OCI-M2 (cell line): ENCODE measurements at regions not wholly inside any gene's neighbourhood (a gene's known extent, or its start where the extent isn't known, plus 50 kb on each side); places are given as distances from the start of the nearest gene placed in this dataset.
A peak's percentile ranks its signal among the peaks of the same experiment; 100 is the strongest.
"Not testable (repeated sequence)": the region's sequence is repeated elsewhere in the genome, so short reads cannot be mapped to it uniquely, and the experiment has no call there.

Source experiments
- DNase-seq: peaks from one replicate; lab custom pipeline; 2025; ENCODE audit not compliant: unreplicated experiment; lab: John Stamatoyannopoulos, UW

DNA sequence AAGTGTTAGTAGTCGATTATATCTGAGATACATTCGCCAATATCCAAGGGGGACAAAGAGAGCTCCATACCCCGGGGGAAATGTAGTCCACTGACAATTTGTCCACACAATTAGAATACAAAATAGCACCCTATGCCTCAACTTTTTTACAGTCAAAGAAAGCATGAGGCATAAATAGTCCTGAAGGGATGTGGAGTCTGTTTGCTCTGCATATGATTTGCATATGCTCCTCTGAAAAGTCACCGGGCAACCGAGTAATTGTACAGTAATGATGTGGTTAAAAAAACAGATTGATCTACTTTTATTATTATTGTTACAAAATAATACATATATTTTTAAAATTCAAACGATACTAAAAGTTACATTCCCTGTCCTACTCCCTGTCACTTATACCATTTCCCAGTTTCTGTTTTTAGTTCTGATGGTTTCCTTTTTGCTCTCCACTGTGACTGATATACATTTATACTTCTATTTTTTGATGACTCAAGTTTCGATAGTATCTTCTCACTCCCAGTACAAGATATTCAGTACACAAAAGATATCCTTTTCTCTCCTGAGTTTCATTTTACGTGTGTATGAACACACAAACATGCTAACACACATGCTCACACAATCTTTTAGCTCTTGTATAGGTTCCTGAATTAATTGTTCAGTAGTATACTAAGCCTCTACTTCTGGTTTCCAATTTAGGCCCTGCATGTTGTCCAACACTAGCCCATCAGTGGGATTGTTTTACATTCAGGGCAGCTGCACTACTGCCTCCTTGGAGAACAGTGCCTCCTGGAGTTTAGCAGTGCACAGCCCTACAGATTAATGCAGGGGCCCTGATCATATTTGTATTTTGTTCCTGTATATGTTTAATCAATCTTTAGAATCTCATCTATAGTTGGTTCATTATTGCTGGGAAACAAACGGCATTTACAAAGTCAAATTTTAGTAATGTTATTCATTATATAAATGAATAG lies 130.9 kb downstream of the TES start:
- DNase-seq = no peak

GRCh38 chr7:116342125-116342524 lies 131.8 kb downstream of the TES start:
- DNase-seq = no peak

- no peak for DNase-seq
These were observed 137.0 kb downstream of the TES start for GRCh38 chr7:116347151-116347832.

- no peak for DNase-seq
These were observed 138.0 kb downstream of the TES start for GRCh38 chr7:116348346-116348745.

DNA sequence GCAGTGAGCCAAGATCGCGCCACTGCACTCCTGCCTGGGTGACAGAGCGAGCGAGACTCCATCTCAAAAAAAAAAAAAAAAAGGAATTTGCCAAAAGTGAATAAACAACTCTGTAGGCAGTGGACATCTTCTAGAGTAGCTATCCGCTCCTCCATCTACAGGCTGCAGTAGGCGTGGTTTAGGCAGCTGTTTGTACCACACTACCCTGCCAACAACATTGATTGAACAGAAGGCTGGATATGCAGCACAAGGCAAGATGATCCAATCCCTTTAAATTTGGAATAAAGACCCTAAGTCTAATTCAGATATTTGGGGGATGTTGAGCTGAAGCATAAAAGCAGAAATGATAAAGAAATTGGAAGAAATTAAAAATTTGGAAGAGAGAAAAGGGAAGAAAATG lies 141.6 kb downstream of the TES start:
- DNase-seq = no peak

DNA sequence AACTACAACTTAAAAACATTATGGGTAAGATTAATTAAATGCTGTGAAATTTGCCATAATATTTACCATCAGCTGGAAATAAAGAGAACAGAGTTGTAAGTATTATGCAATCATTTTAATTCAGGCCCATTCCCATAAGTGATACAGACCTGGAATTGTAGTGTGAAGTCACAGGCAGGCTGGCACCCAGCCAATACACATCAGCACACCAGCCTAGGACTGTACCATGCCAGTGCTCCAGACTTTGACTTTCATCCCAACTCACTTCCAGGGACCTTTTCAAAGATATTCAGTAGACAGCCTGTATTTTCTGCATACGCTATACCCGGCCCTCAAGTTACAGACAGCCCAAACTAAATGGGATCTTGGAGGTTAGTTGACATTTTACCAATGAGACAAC lies 143.3 kb downstream of the TES start:
- no peak for DNase-seq

- DNase-seq = no peak
These were observed 143.8 kb downstream of the TES start for GRCh38 chr7:116354171-116354545.

DNA sequence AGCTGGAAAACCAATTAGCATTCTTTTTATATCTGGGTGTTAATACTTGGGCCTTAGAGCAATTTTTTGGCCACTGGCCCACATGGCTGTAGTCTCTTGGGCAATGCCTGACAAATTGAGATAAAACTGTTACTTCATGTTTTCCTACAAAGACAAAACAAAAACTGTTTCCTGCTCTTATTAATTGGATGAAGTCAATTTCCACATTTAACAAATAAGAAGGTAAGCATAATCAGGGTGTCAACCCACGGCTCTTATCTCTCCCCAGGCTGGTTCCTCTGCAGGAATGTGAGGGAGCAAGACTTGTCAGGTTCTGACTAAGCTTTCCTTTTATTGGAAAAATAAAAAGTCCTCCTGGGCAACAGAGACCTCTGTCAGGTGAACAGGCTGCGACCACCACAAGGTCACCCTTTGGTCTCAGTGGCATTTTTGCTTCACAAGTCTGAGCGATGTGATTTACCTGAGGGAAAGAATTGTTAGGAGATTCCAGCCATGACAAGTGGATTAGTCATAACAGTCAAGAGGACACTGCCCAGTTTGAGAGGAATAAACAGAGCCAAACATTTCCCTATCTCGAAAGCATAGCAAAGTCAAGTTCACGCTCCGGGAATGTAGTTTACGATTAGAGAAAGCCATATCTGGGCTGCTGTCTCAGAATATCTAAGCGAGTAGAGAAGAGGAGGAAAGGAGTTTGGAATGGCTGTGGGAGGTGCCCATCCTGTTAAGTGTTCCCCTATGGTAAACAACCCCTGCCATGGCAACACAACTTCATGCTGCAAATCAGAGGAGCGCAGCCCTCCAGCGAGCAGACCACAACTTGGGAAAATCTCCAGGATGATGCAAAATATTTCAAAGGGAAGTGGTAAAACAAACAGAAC lies 144.4 kb downstream of the TES start:
- DNase-seq = peak; percentile 93

DNA sequence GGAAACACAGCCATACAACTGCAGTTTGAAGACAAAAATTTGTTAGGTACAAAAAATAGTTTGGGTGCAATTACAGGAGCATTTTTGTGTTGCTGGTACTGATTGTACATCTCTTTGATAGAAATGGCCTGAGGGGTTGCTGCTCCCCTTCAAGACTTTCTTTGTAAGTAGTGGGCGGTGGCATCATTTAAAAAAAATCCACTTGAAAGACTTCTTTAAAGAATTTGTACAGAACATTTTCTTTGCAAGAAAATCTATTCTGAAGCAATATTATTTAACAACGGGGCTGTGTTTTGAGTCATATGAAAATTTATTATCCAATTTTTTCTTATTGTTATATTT lies 144.1 kb upstream of the CAV2 start:
- DNase-seq = no peak

DNA sequence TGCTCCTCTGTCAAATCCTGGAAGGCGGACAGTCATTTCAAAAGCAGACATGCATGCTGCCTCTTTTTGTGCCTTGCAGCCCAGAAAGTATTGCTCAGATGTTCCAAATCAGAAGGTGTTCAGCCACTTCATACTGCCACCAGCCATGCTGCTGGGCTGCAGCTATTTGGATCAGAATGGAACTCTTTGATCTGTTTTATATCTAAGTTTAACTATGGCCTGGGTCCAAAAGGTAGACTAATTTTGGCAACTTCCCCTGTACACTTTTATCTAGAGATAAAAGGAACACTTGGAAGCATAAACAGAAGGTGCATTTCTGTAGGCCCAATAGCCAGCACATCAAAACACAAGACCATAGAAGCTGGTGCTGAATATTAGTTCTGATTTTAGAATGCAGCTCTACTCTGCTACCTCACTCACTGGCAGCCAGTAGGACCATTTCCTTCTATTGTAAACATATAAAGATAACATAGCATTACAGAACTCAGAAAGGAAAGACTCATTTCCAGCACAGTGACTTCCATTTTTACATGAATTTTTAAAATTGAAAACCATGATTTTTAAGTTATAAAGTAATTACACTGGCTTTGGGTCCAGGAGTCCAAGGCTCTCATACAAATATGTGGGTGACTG lies 143.1 kb upstream of the CAV2 start:
- DNase-seq = no peak

DNA sequence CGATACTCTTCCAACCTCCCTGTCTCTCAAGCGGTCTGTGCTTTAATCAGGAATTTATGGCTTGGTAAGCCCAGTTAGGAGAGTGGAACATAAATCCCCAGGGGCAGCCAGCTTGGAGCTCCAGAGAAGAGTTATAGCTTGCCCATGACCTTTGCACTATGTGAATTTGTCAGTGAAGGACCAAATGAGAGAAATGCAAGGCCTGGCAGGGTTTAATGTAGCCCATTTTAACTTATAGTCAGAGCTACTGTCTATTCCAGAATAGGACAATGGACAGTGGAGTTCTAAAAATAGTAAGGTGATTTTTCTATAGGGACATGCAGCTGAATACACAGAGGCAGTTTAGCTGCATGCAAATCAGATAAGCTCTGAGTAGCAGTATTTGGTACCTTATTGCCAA lies 142.6 kb upstream of the CAV2 start:
- DNase-seq = no peak

- no peak for DNase-seq
These were observed 141.5 kb upstream of the CAV2 start for GRCh38 chr7:116357781-116358670.

DNA sequence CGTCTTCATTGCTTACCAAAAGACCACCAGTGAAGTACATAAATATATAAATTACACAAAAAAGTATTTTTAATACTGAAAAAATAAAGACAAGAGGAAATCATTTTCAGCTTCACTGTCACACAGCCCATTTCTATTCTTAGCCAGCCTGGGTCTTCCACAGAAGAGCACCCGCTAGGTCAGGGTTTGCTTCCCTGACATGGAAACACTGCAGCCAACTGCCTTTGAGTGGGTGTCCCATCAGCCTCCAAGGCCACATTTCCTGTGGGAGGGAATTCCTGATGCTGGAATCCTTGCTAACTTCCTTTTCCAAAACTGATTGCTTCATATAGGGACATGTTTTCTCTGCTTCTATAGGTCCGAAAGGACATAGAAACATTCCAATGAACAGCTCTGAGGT lies 137.8 kb upstream of the CAV2 start:
- DNase-seq = no peak

- no peak for DNase-seq
These were observed 135.7 kb upstream of the CAV2 start for GRCh38 chr7:116363637-116364432.

- DNase-seq = no peak
These were observed 135.1 kb upstream of the CAV2 start for GRCh38 chr7:116364469-116364868.

GRCh38 chr7:116365797-116366196 lies 133.7 kb upstream of the CAV2 start:
- no peak for DNase-seq

DNA sequence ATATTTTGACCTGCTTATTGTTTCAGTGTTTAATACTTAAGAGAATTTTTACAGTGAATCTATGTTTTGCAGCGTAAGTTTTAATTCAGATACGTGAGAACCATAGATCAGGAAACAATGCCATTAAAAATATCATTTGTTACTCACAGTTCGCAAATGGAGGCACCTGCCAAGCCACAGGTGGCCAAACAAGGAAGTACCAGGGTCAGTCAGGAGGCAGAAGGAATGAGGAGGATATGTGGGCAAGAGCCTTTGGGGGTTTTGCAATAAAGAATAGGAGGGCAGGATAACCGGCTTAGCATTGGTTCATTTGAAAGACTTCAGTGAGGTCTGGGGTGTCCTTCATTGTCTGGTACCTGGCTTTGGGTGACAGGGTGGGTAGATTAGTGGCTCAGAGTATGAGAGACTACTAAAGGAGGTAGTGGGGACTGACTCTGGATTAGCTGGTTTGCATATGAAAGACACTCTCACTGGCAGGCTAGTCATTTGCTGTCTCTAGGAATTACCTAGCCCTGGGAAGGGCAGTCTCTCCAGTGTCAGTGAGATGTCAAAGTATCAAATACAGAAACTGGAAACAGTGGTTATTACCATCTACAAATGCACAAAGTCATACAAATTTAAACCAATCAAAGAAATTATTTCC lies 132.2 kb upstream of the CAV2 start:
- DNase-seq = no peak

DNA sequence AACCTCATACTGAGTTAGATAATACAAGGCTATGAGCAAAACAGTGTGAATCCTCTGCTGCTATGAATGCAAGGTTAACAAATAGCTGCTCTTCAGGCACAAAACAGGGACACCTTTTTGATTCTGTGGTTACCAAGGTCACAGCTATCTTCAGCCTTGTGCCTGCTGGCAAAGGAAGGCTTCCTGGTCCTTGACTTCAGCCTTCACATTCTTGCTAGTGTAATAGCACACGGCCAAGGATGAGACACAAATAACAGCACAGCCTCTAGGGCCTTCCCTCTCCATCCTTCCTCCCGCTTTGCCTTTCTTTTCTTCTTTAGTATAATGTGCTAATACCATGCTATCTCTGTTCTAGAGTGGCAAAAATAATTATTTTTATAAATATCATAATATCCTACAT lies 130.6 kb upstream of the CAV2 start:
- DNase-seq = no peak

- not testable (repeated sequence) for DNase-seq
These were observed 128.0 kb upstream of the CAV2 start for GRCh38 chr7:116371536-116371935.
